ENCODE measurements at regions not wholly inside any gene's neighbourhood (a gene's known extent, or its start where the extent isn't known, plus 50 kb on each side); places are given as distances from the start of the nearest gene placed in this dataset.

GRCh38 chr1:228818296-228818695 lies 83.0 kb downstream of the RHOU start:
- Histone ChIP-seq H3K27me3 (no peaks in the 10 kb centered on the region), H3K36me3 (no peaks in the 10 kb centered on the region), H3K9me3 (no peaks in the 10 kb centered on the region), H3K4me3 (no peak overlapping the region), H3K27ac (no peak overlapping the region), H3K4me1 (no peaks in the 10 kb centered on the region)
- no peak for DNase-seq
- intact Hi-C loops (cut with DNase I; ENCODE audit: low total_unique reads): no loop called here
- TF ChIP-seq CTCF (IDR thresholded peaks at IDR 0.05): no peak

GRCh38 chr1:228818928-228819630 lies 83.8 kb downstream of the RHOU start:
- no peak overlapping the region for H3K4me3 ChIP-seq
- TF ChIP-seq CTCF (IDR thresholded peaks at IDR 0.05): no peak

GRCh38 chr1:228821252-228821651 lies 86.0 kb downstream of the RHOU start:
- intact Hi-C loops (cut with DNase I; ENCODE audit: low total_unique reads): no loop called here
- H3K4me1 ChIP-seq: no peaks in the 10 kb centered on the region
- no peaks in the 10 kb centered on the region for H3K9me3 ChIP-seq

More at GRCh38 chr1:228818928-228819630, 83.8 kb downstream of the RHOU start:
- no peaks in the 10 kb centered on the region for H3K9me3 ChIP-seq
- H3K4me1 ChIP-seq: no peaks in the 10 kb centered on the region
- H3K27ac ChIP-seq: no peak overlapping the region
- intact Hi-C loops (cut with DNase I; ENCODE audit: low total_unique reads): no loop called here
- no peak for DNase-seq
- no peaks in the 10 kb centered on the region for H3K27me3 ChIP-seq
- no peaks in the 10 kb centered on the region for H3K36me3 ChIP-seq

GRCh38 chr1:228823200-228823599 lies 87.9 kb downstream of the RHOU start:
- no peak for DNase-seq
- intact Hi-C loops (cut with DNase I; ENCODE audit: low total_unique reads): no loop called here
- Histone ChIP-seq H3K4me3 (no peak overlapping the region), H3K27ac (no peak overlapping the region), H3K36me3 (no peaks in the 10 kb centered on the region), H3K27me3 (no peaks in the 10 kb centered on the region), H3K9me3 (no peaks in the 10 kb centered on the region), H3K4me1 (no peaks in the 10 kb centered on the region)
- no peak for TF ChIP-seq CTCF (IDR thresholded peaks at IDR 0.05)

More at GRCh38 chr1:228821252-228821651, 86.0 kb downstream of the RHOU start:
- TF ChIP-seq CTCF (IDR thresholded peaks at IDR 0.05): no peak
- Histone ChIP-seq H3K4me3 (no peak overlapping the region), H3K27ac (no peak overlapping the region), H3K36me3 (no peaks in the 10 kb centered on the region), H3K27me3 (no peaks in the 10 kb centered on the region)
- DNase-seq: no peak

GRCh38 chr1:228824366-228824765 lies 89.1 kb downstream of the RHOU start:
- intact Hi-C loops (cut with DNase I; ENCODE audit: low total_unique reads): no loop called here
- H3K27me3 ChIP-seq: no peaks in the 10 kb centered on the region
- H3K9me3 ChIP-seq: no peaks in the 10 kb centered on the region
- DNase-seq: no peak
- H3K36me3 ChIP-seq: no peaks in the 10 kb centered on the region
- no peaks in the 10 kb centered on the region for H3K4me1 ChIP-seq
- H3K4me3 ChIP-seq: no peak overlapping the region
- no peak overlapping the region for H3K27ac ChIP-seq
- TF ChIP-seq CTCF (IDR thresholded peaks at IDR 0.05): no peak

Data from tibial artery (tissue), 4 donors.